Colonic mucosa (tissue), 4 donors: ENCODE measurements at regions not wholly inside any gene's neighbourhood (a gene's known extent, or its start where the extent isn't known, plus 50 kb on each side); places are given as distances from the start of the nearest gene placed in this dataset.

ENCODE experiments used
- DNase-seq: peaks from one replicate; pipeline ENCODE4 v3.0.0-alpha.2; 2020
- H3K27ac ChIP-seq: fragments of 200-600 bp; one replicate; pipeline ENCODE4 v1.8.0; 2021
- H3K27me3 ChIP-seq: fragments of 200-600 bp; one replicate; pipeline ENCODE4 v1.8.0; 2021
- H3K36me3 ChIP-seq: fragments of 200-600 bp; one replicate; pipeline ENCODE4 v1.8.0; 2021
- H3K4me1 ChIP-seq: fragments of 200-600 bp; one replicate; pipeline ENCODE4 v1.8.0; 2021; ENCODE audit warnings: mild to moderate bottlenecking
- H3K4me3 ChIP-seq: fragments of 200-600 bp; one replicate; pipeline ENCODE4 v1.8.0; 2021
- H3K9ac ChIP-seq, 2 donors: one replicate each; pipeline ENCODE4 v1.7.0; 2013; ENCODE audit warnings: control low read depth in 2 of 2, low read depth in 2 of 2, low read length in 2 of 2
- H3K9me3 ChIP-seq: fragments of 200-600 bp; one replicate; pipeline ENCODE4 v1.8.0; 2021
- intact Hi-C: fragments of 100-400 bp; cut with DNase I; formaldehyde crosslinking; loops from one replicate; pipeline ENCODE4 v1.14.1; 2022
- TF ChIP-seq, protein P1 (sequence below): fragments of 200-600 bp; IDR thresholded peaks from one replicate; pipeline ENCODE4 v1.8.0; 2022; ENCODE audit warnings: antibody characterized with exemption, mild to moderate bottlenecking
- donor health status: healthy.
- donor health status: DM: no; HTN: no; CAD: no.
- donor health status: DM: no; HTN: no; CAD: no.

DNA sequence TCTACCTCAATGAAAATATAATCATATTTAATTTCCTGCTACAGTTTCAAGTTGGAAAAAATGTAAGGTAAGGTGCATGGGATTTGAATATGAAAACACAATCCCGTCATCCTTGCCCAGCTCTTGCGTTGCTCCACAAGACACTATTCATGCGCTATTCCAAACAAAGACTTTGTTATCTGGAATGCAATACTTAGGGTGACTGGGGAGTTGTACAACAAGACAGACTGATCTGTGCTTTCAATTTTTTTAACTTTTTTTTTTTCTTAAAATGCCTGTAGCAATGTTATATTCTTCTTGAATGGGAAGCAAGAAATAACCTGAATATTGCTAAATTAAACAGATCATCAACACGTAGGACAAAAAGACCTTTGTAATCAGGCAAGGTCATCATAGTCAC is 1077.2 kb downstream of the TTLL7 start:
- no peak for DNase-seq
- TF ChIP-seq, protein P1, sequence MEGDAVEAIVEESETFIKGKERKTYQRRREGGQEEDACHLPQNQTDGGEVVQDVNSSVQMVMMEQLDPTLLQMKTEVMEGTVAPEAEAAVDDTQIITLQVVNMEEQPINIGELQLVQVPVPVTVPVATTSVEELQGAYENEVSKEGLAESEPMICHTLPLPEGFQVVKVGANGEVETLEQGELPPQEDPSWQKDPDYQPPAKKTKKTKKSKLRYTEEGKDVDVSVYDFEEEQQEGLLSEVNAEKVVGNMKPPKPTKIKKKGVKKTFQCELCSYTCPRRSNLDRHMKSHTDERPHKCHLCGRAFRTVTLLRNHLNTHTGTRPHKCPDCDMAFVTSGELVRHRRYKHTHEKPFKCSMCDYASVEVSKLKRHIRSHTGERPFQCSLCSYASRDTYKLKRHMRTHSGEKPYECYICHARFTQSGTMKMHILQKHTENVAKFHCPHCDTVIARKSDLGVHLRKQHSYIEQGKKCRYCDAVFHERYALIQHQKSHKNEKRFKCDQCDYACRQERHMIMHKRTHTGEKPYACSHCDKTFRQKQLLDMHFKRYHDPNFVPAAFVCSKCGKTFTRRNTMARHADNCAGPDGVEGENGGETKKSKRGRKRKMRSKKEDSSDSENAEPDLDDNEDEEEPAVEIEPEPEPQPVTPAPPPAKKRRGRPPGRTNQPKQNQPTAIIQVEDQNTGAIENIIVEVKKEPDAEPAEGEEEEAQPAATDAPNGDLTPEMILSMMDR: no peak
- H3K27ac ChIP-seq: no peak overlapping the region
- H3K36me3 ChIP-seq: no peaks in the 10 kb centered on the region
- no peaks in the 10 kb centered on the region for H3K27me3 ChIP-seq
- H3K9me3 ChIP-seq: no peaks in the 10 kb centered on the region
- intact Hi-C loops: no loop called here
- H3K9ac ChIP-seq: no peak overlapping the region
- no peak overlapping the region for H3K4me3 ChIP-seq
- H3K4me1 ChIP-seq: no peaks in the 10 kb centered on the region

GRCh38 chr1:82920418-82921248 is 1078.3 kb downstream of the TTLL7 start:
- Histone ChIP-seq H3K4me1 (no peaks in the 10 kb centered on the region), H3K4me3 (no peak overlapping the region), H3K36me3 (no peaks in the 10 kb centered on the region), H3K9me3 (no peaks in the 10 kb centered on the region), H3K9ac (no peak overlapping the region), H3K27me3 (no peaks in the 10 kb centered on the region), H3K27ac (no peak overlapping the region)
- no peak for DNase-seq
- intact Hi-C loops: no loop called here
- TF ChIP-seq, protein P1: no peak

DNA sequence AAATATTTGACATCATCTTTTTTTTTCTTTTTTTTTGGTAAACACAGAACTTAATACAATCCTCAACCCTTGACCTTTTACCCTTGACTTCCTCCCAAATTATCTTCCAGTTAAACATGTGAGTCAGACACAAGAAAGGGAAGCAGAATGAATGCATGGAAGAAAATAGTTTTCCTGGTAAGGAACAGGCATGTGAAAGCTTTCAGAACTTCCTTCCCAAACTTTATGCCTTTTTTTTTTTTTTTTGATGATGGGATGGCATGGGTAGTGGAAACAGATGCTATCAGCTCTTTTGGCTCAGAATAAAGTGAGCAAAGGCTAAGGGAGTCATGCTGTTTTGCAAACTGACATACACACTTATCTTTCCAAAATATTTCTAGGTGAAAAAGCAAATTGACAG is 1079.1 kb downstream of the TTLL7 start:
- Histone ChIP-seq H3K9ac (no peak overlapping the region), H3K4me3 (no peak overlapping the region), H3K9me3 (no peaks in the 10 kb centered on the region), H3K36me3 (no peaks in the 10 kb centered on the region), H3K27me3 (no peaks in the 10 kb centered on the region), H3K27ac (no peak overlapping the region), H3K4me1 (no peaks in the 10 kb centered on the region)
- TF ChIP-seq, protein P1: no peak
- no peak for DNase-seq
- intact Hi-C loops: no loop called here

- Histone ChIP-seq H3K27ac (no peak overlapping the region), H3K4me3 (no peak overlapping the region), H3K27me3 (no peaks in the 10 kb centered on the region), H3K4me1 (no peaks in the 10 kb centered on the region), H3K9ac (no peak overlapping the region), H3K36me3 (no peaks in the 10 kb centered on the region), H3K9me3 (no peaks in the 10 kb centered on the region)
- intact Hi-C loops: no loop called here
- TF ChIP-seq, protein P1: no peak
- DNase-seq: no peak
These were observed 1091.6 kb downstream of the TTLL7 start for GRCh38 chr1:82907313-82907712.

- Histone ChIP-seq H3K9me3 (no peaks in the 10 kb centered on the region), H3K9ac (no peak overlapping the region), H3K27me3 (no peaks in the 10 kb centered on the region), H3K4me3 (no peak overlapping the region), H3K4me1 (no peaks in the 10 kb centered on the region), H3K36me3 (no peaks in the 10 kb centered on the region), H3K27ac (no peak overlapping the region)
- TF ChIP-seq, protein P1: no peak
- intact Hi-C loops: no loop called here
- no peak for DNase-seq
These were observed 1095.3 kb downstream of the TTLL7 start for GRCh38 chr1:82903626-82904025.
